Body of pancreas (tissue), 4 donors: ENCODE measurements at regions not wholly inside any gene's neighbourhood (a gene's known extent, or its start where the extent isn't known, plus 50 kb on each side); places are given as distances from the start of the nearest gene placed in this dataset.
"Not testable (repeated sequence)": the region's sequence is repeated elsewhere in the genome, so short reads cannot be mapped to it uniquely, and the experiment has no call there.

Experiments
- ATAC-seq: fragments of 150-250 bp; one replicate; pipeline ENCODE4 v1.9.1; 2016
- DNase-seq, 4 donors: peaks; one replicate each; pipeline ENCODE4 v3.0.0-alpha.2; 2019
- H3K27ac ChIP-seq, 4 donors: fragments of 200-600 bp; sonication (generic); 1 replicate in 3 of 4; 2 replicates in 1 of 4; pipeline versions ENCODE4 v1.5.1 to v1.6.1; 2016 to 2019; ENCODE audit warnings: mild to moderate bottlenecking in 1 of 4, mixed read lengths in 1 of 4, moderate library complexity in 1 of 4
- H3K27me3 ChIP-seq, 2 donors: fragments of 200-600 bp; sonication (generic); one replicate each; pipeline ENCODE4 v1.6.0; 2016; ENCODE audit warnings: mild to moderate bottlenecking in 1 of 2
- H3K36me3 ChIP-seq, 2 donors: fragments of 200-600 bp; sonication (generic); replicated peaks in 1 of 2; 2 replicates each; pipeline ENCODE4 v1.5.1; 2016; ENCODE audit warnings: low read depth in 2 of 2; ENCODE audit not compliant: insufficient read depth in 1 of 2
- H3K4me1 ChIP-seq: fragments of 200-600 bp; sonication (generic); one replicate; pipeline ENCODE4 v1.6.0; 2016
- H3K4me3 ChIP-seq, 2 donors: fragments of 200-600 bp; sonication (generic); 1 replicate in 1 of 2; 2 replicates in 1 of 2; pipeline ENCODE4 v1.5.1; 2016 to 2019
- H3K9me3 ChIP-seq, 3 donors: fragments of 200-600 bp; sonication (generic); 1 replicate in 2 of 3; 2 replicates in 1 of 3; pipeline ENCODE4 v1.5.1; 2016
- CTCF ChIP-seq, 7 experiments: fragments of 450-650 bp in 4 of 7; fragments of 200-600 bp in 3 of 7; sonication (generic) in 3 of 7; IDR thresholded peaks; one replicate each; pipeline ENCODE4 v1.5.1; 2016 to 2019; ENCODE audit warnings: antibody characterized with exemption in 7 of 7
- POLR2A ChIP-seq, 3 donors: fragments of 450-650 bp; IDR thresholded peaks; one replicate each; pipeline ENCODE4 v1.6.1; 2016; ENCODE audit warnings: antibody characterized with exemption in 3 of 3, mild to moderate bottlenecking in 2 of 3
- WGBS, 2 donors: methylation state at CpG; one replicate each; pipeline ENCODE4 v1.1.5; 2017; 5-methylcytosine and 5-hydroxymethylcytosine counted together
- intact Hi-C: fragments of 100-400 bp; cut with DNase I; formaldehyde crosslinking; loops from one replicate; pipeline ENCODE4 v1.15.1; 2023

- intact Hi-C loops, result no loop called here
- 63 to 67% methylated on average over 1 of the region's 1 CpG for WGBS, 2 donors
Observed at GRCh38 chr12:78284417-78284816, 453.7 kb downstream of the NAV3 start.

GRCh38 chr12:78290606-78291345 is 460.1 kb downstream of the NAV3 start:
- Histone ChIP-seq H3K9me3 (no peaks in the 10 kb centered on the region), H3K27ac (no peak overlapping the region), H3K36me3 (no peaks in the 10 kb centered on the region), H3K4me3 (no peak overlapping the region), H3K4me1 (no peaks in the 10 kb centered on the region), H3K27me3 (no peaks in the 10 kb centered on the region)
- DNase-seq (no peak), ATAC-seq (no peak)
- no peak for TF ChIP-seq CTCF (IDR thresholded peaks at IDR 0.05)
- no peak for TF ChIP-seq POLR2A (IDR thresholded peaks at IDR 0.05)
- WGBS, 2 donors, result 54 to 57% methylated on average over 5 of the region's 5 CpGs
- intact Hi-C loops, result no loop called here

More at GRCh38 chr12:78284417-78284816, 453.7 kb downstream of the NAV3 start:
- Histone ChIP-seq H3K36me3 (no peaks in the 10 kb centered on the region), H3K27me3 (no peaks in the 10 kb centered on the region), H3K4me3 (no peak overlapping the region), H3K4me1 (no peaks in the 10 kb centered on the region), H3K27ac (no peak overlapping the region), H3K9me3 (no peaks in the 10 kb centered on the region)
- ATAC-seq (no peak), DNase-seq (no peak)
- TF ChIP-seq CTCF (IDR thresholded peaks at IDR 0.05) (no peak), POLR2A (IDR thresholded peaks at IDR 0.05) (no peak)

GRCh38 chr12:78293059-78293686 is 462.5 kb downstream of the NAV3 start:
- Histone ChIP-seq H3K36me3 (no peaks in the 10 kb centered on the region), H3K4me3 (no peak overlapping the region), H3K4me1 (no peaks in the 10 kb centered on the region), H3K9me3 (no peaks in the 10 kb centered on the region), H3K27ac (no peak overlapping the region), H3K27me3 (no peaks in the 10 kb centered on the region)
- TF ChIP-seq CTCF (IDR thresholded peaks at IDR 0.05) (no peak), POLR2A (IDR thresholded peaks at IDR 0.05) (no peak)
- ATAC-seq (no peak), DNase-seq (no peak)
- 9 to 30% methylated on average over 1 of the region's 1 CpG for WGBS, 2 donors
- intact Hi-C loops, result no loop called here

GRCh38 chr12:78301282-78301681 is 470.6 kb downstream of the NAV3 start:
- DNase-seq, H3K4me1 ChIP-seq, H3K9me3 ChIP-seq, H3K36me3 ChIP-seq, H3K4me3 ChIP-seq, H3K27me3 ChIP-seq, H3K27ac ChIP-seq, ATAC-seq, intact Hi-C loops: not testable (repeated sequence)
- WGBS, 2 donors, result 58 to 77% methylated on average over 5 of the region's 5 CpGs

- no peak for ATAC-seq
- H3K36me3 ChIP-seq, result no peaks in the 10 kb centered on the region
- no peaks in the 10 kb centered on the region for H3K27me3 ChIP-seq
- H3K4me3 ChIP-seq, result no peak overlapping the region
- H3K4me1 ChIP-seq, result no peaks in the 10 kb centered on the region
- H3K9me3 ChIP-seq, result no peaks in the 10 kb centered on the region
- H3K27ac ChIP-seq, result no peak overlapping the region
- WGBS, 2 donors, result 50 to 59% methylated on average over 1 of the region's 1 CpG
- intact Hi-C loops, result no loop called here
- no peak for TF ChIP-seq CTCF (IDR thresholded peaks at IDR 0.05)
- no peak for TF ChIP-seq POLR2A (IDR thresholded peaks at IDR 0.05)
- DNase-seq, result no peak
Observed at GRCh38 chr12:78305808-78306207, 475.1 kb downstream of the NAV3 start.
